ENCODE measurements at regions not wholly inside any gene's neighbourhood (a gene's known extent, or its start where the extent isn't known, plus 50 kb on each side); places are given as distances from the start of the nearest gene placed in this dataset.
"Not testable (repeated sequence)": the region's sequence is repeated elsewhere in the genome, so short reads cannot be mapped to it uniquely, and the experiment has no call there.

- DNase-seq (ENCODE audit: low spot score), result no peak
These were observed 87.7 kb downstream of the DCK start for GRCh38 chr4:71081192-71081591.

GRCh38 chr4:71093745-71094144 is 100.3 kb downstream of the DCK start:
- DNase-seq (ENCODE audit: low spot score), result no peak

GRCh38 chr4:71094201-71094600 is 100.8 kb downstream of the DCK start:
- no peak for DNase-seq (ENCODE audit: low spot score)

- DNase-seq (ENCODE audit: low spot score), result no peak
These were observed 101.7 kb downstream of the DCK start for GRCh38 chr4:71095141-71095540.

GRCh38 chr4:71095545-71095944 is 102.1 kb downstream of the DCK start:
- no peak for DNase-seq (ENCODE audit: low spot score)

- no peak for DNase-seq (ENCODE audit: low spot score)
These were observed 114.3 kb downstream of the DCK start for GRCh38 chr4:71107726-71108125.

GRCh38 chr4:71110499-71110898 is 117.0 kb downstream of the DCK start:
- no peak for DNase-seq (ENCODE audit: low spot score)

- not testable (repeated sequence) for DNase-seq (ENCODE audit: low spot score)
These were observed 117.7 kb downstream of the DCK start for GRCh38 chr4:71111133-71111532.

- no peak for DNase-seq (ENCODE audit: low spot score)
These were observed 119.8 kb downstream of the DCK start for GRCh38 chr4:71113294-71113693.

- no peak for DNase-seq (ENCODE audit: low spot score)
These were observed 127.5 kb downstream of the DCK start for GRCh38 chr4:71120831-71121524.

- DNase-seq (ENCODE audit: low spot score), result no peak
These were observed 130.5 kb downstream of the DCK start for GRCh38 chr4:71123951-71124350.

GRCh38 chr4:71125137-71125536 is 131.7 kb downstream of the DCK start:
- no peak for DNase-seq (ENCODE audit: low spot score)

GRCh38 chr4:71126719-71127118 is 133.3 kb downstream of the DCK start:
- peak; percentile 99 for DNase-seq (ENCODE audit: low spot score)

GRCh38 chr4:71130827-71131603 is 137.6 kb downstream of the DCK start:
- DNase-seq (ENCODE audit: low spot score), result peak; percentile 86

GRCh38 chr4:71132486-71132885 is 139.0 kb downstream of the DCK start:
- no peak for DNase-seq (ENCODE audit: low spot score)

- peak; percentile 23 for DNase-seq (ENCODE audit: low spot score)
These were observed 140.0 kb downstream of the DCK start for GRCh38 chr4:71133491-71133890.

- no peak for DNase-seq (ENCODE audit: low spot score)
These were observed 142.6 kb downstream of the DCK start for GRCh38 chr4:71136071-71136470.

- no peak for DNase-seq (ENCODE audit: low spot score)
These were observed 144.7 kb downstream of the DCK start for GRCh38 chr4:71138007-71138615.

GRCh38 chr4:71140563-71140962 is 147.1 kb downstream of the DCK start:
- no peak for DNase-seq (ENCODE audit: low spot score)

GRCh38 chr4:71141125-71141524 is 147.7 kb downstream of the DCK start:
- DNase-seq (ENCODE audit: low spot score), result no peak

- peak; percentile 16 for DNase-seq (ENCODE audit: low spot score)
These were observed 153.8 kb downstream of the DCK start for GRCh38 chr4:71147261-71147660.

GRCh38 chr4:71148545-71148944 is 155.1 kb downstream of the DCK start:
- DNase-seq (ENCODE audit: low spot score), result no peak

- no peak for DNase-seq (ENCODE audit: low spot score)
These were observed 157.6 kb downstream of the DCK start for GRCh38 chr4:71151054-71151453.

Measured in kidney tubule cell (primary cell).